Breast epithelium (tissue), 4 donors: ENCODE measurements at regions not wholly inside any gene's neighbourhood (a gene's known extent, or its start where the extent isn't known, plus 50 kb on each side); places are given as distances from the start of the nearest gene placed in this dataset.

ENCODE experiments used
- DNase-seq, 2 donors: peaks; one replicate each; pipeline ENCODE4 v3.0.0-alpha.2; 2019; ENCODE audit warnings: low spot score in 2 of 2
- H3K27ac ChIP-seq, 2 donors: fragments of 200-600 bp; sonication (generic) in 1 of 2; one replicate each; pipeline ENCODE4 v1.5.1; 2016 to 2019; ENCODE audit warnings: mild to moderate bottlenecking in 1 of 2
- H3K27me3 ChIP-seq, 2 donors: fragments of 200-600 bp; sonication (generic) in 1 of 2; one replicate each; pipeline versions ENCODE4 v1.5.1 to v1.6.0; 2017 to 2019; ENCODE audit warnings: control low read depth in 1 of 2, mild to moderate bottlenecking in 1 of 2
- H3K36me3 ChIP-seq: fragments of 200-600 bp; one replicate; pipeline ENCODE4 v1.5.1; 2019
- H3K4me1 ChIP-seq, 2 donors: fragments of 200-600 bp; sonication (generic); one replicate each; pipeline ENCODE4 v1.5.1; 2016 to 2019; ENCODE audit warnings: control low read depth in 1 of 2
- H3K4me3 ChIP-seq, 3 donors: fragments of 200-600 bp; sonication (generic); 1 replicate in 2 of 3; 2 replicates in 1 of 3; pipeline ENCODE4 v1.5.1; 2016 to 2019; ENCODE audit warnings: mild to moderate bottlenecking in 3 of 3, moderate library complexity in 2 of 3
- H3K9me3 ChIP-seq, 2 donors: fragments of 200-600 bp; sonication (generic) in 1 of 2; one replicate each; pipeline ENCODE4 v1.5.1; 2016 to 2019; ENCODE audit warnings: control low read depth in 1 of 2
- CTCF ChIP-seq, 3 donors: fragments of 450-650 bp; IDR thresholded peaks; one replicate each; pipeline ENCODE4 v1.5.1; 2016 to 2017; ENCODE audit warnings: antibody characterized with exemption in 3 of 3, mild to moderate bottlenecking in 3 of 3, moderate library complexity in 3 of 3
- POLR2A ChIP-seq: fragments of 450-650 bp; IDR thresholded peaks from one replicate; pipeline ENCODE4 v1.6.1; 2016; ENCODE audit warnings: antibody characterized with exemption, mild to moderate bottlenecking, moderate library complexity
- POLR2AphosphoS5 ChIP-seq, 3 donors: sonication (generic); formaldehyde crosslinking; IDR thresholded peaks; one replicate each; pipeline ENCODE4 v1.6.1; 2017; ENCODE audit warnings: antibody characterized with exemption in 3 of 3
- intact Hi-C: fragments of 100-400 bp; cut with DNase I; formaldehyde crosslinking; loops from one replicate; pipeline ENCODE4 v1.15.1; 2023; ENCODE audit warnings: low total_unique reads

GRCh38 chr10:61565819-61566560, 96.7 kb upstream of the CABCOCO1 start:
- H3K4me1 ChIP-seq: no peaks in the 10 kb centered on the region
- intact Hi-C loops: no loop called here
- no peak overlapping the region for H3K4me3 ChIP-seq

GRCh38 chr10:61564444-61564843, 98.3 kb upstream of the CABCOCO1 start:
- Histone ChIP-seq H3K27ac (no peak overlapping the region), H3K27me3 (no peaks in the 10 kb centered on the region), H3K4me3 (no peak overlapping the region), H3K4me1 (no peaks in the 10 kb centered on the region), H3K36me3 (no peaks in the 10 kb centered on the region), H3K9me3 (no peaks in the 10 kb centered on the region)
- no peak for DNase-seq
- TF ChIP-seq CTCF (IDR thresholded peaks at IDR 0.05): no peak
- TF ChIP-seq POLR2A: no peak
- TF ChIP-seq POLR2AphosphoS5 (IDR thresholded peaks at IDR 0.05): no peak
- intact Hi-C loops: no loop called here

More at GRCh38 chr10:61565819-61566560, 96.7 kb upstream of the CABCOCO1 start:
- TF ChIP-seq CTCF (IDR thresholded peaks at IDR 0.05) (no peak), POLR2AphosphoS5 (IDR thresholded peaks at IDR 0.05) (no peak), POLR2A (no peak)
- Histone ChIP-seq H3K36me3 (no peaks in the 10 kb centered on the region), H3K27me3 (no peaks in the 10 kb centered on the region), H3K9me3 (peaks cover 11 to 14% of the 10 kb centered on the region in 2 donors), H3K27ac (no peak overlapping the region)
- DNase-seq: no peak

GRCh38 chr10:61559615-61560014, 103.1 kb upstream of the CABCOCO1 start:
- Histone ChIP-seq H3K9me3 (no peaks in the 10 kb centered on the region), H3K27ac (no peak overlapping the region), H3K4me1 (no peaks in the 10 kb centered on the region), H3K36me3 (no peaks in the 10 kb centered on the region), H3K27me3 (no peaks in the 10 kb centered on the region), H3K4me3 (no peak overlapping the region)
- TF ChIP-seq CTCF (IDR thresholded peaks at IDR 0.05) (no peak), POLR2A (no peak), POLR2AphosphoS5 (IDR thresholded peaks at IDR 0.05) (no peak)
- no peak for DNase-seq
- intact Hi-C loops: no loop called here

GRCh38 chr10:61558188-61558587, 104.5 kb upstream of the CABCOCO1 start:
- no peak for DNase-seq
- intact Hi-C loops: no loop called here

More at GRCh38 chr10:61558188-61558587, 104.5 kb upstream of the CABCOCO1 start:
- Histone ChIP-seq H3K27ac (no peak overlapping the region), H3K4me1 (no peaks in the 10 kb centered on the region), H3K27me3 (no peaks in the 10 kb centered on the region), H3K4me3 (no peak overlapping the region), H3K9me3 (no peaks in the 10 kb centered on the region), H3K36me3 (no peaks in the 10 kb centered on the region)
- TF ChIP-seq POLR2AphosphoS5 (IDR thresholded peaks at IDR 0.05) (no peak), CTCF (IDR thresholded peaks at IDR 0.05) (no peak), POLR2A (no peak)
